GM23338 (cell line): ENCODE measurements at regions not wholly inside any gene's neighbourhood (a gene's known extent, or its start where the extent isn't known, plus 50 kb on each side); places are given as distances from the start of the nearest gene placed in this dataset.

Experiments used
- ATAC-seq: fragments of 200-7000 bp; cut with Tn5 transposase; 3 replicates; pipeline ENCODE4 v1.9.1; 2020
- DNase-seq: peaks from one replicate; pipeline ENCODE4 v3.0.0-alpha.2; 2015; ENCODE audit warnings: low spot score
- H2AFZ ChIP-seq: fragments of 200-600 bp; sonication (generic); 2 replicates; pipeline ENCODE4 v1.8.0; 2016; ENCODE audit warnings: antibody characterized with exemption, mild to moderate bottlenecking, moderate library complexity
- H3F3A ChIP-seq: fragments of 200-600 bp; sonication (generic); replicated peaks from 2 replicates; pipeline ENCODE4 v1.8.0; 2017; ENCODE audit warnings: antibody characterized with exemption, mixed run types, low read depth
- H3K27ac ChIP-seq: fragments of 200-600 bp; sonication (generic); 2 replicates; pipeline ENCODE4 v1.6.1; 2016; ENCODE audit warnings: low read depth
- H3K27me3 ChIP-seq: fragments of 200-600 bp; sonication (generic); 2 replicates; pipeline ENCODE4 v1.8.0; 2016; ENCODE audit warnings: mild to moderate bottlenecking, mixed run types, moderate library complexity; ENCODE audit not compliant: insufficient read depth
- H3K36me3 ChIP-seq: fragments of 200-600 bp; sonication (generic); 2 replicates; pipeline ENCODE4 v1.8.0; 2016; ENCODE audit warnings: mild to moderate bottlenecking; ENCODE audit not compliant: insufficient read depth
- H3K4me1 ChIP-seq: fragments of 200-600 bp; sonication (generic); 2 replicates; pipeline ENCODE4 v1.8.0; 2016; ENCODE audit warnings: mild to moderate bottlenecking, moderate library complexity; ENCODE audit not compliant: insufficient read depth
- H3K4me2 ChIP-seq: fragments of 200-600 bp; sonication (generic); 2 replicates; pipeline ENCODE4 v1.7.1; 2017; ENCODE audit warnings: mixed run types
- H3K4me3 ChIP-seq: fragments of 200-600 bp; sonication (generic); 2 replicates; pipeline ENCODE4 v1.6.1; 2016; ENCODE audit warnings: mixed run types
- H3K79me2 ChIP-seq: fragments of 200-600 bp; sonication (generic); replicated peaks from 2 replicates; pipeline ENCODE4 v1.8.0; 2017; ENCODE audit warnings: mild to moderate bottlenecking; ENCODE audit not compliant: insufficient read depth
- H3K9me2 ChIP-seq: fragments of 200-600 bp; sonication (generic); 2 replicates; pipeline ENCODE4 v1.8.0; 2017; ENCODE audit not compliant: insufficient read depth
- H4K20me1 ChIP-seq: fragments of 200-600 bp; sonication (generic); replicated peaks from 2 replicates; pipeline ENCODE4 v1.8.0; 2017; ENCODE audit warnings: mild to moderate bottlenecking; ENCODE audit not compliant: insufficient read depth
- H3K27ac Mint-ChIP-seq: 2 replicates; pipeline ENCODE4 v1.8.0; 2020; ENCODE audit warnings: inconsistent platforms, mild to moderate bottlenecking, moderate library complexity, mixed read lengths
- H3K27me3 Mint-ChIP-seq: 3 replicates; pipeline ENCODE4 v1.8.0; 2022; ENCODE audit warnings: low read depth, mild to moderate bottlenecking, moderate library complexity, mixed read lengths, inconsistent platforms; ENCODE audit not compliant: insufficient read depth, poor library complexity
- H3K36me3 Mint-ChIP-seq: 3 replicates; pipeline ENCODE4 v1.8.0; 2021; ENCODE audit warnings: low read depth, mild to moderate bottlenecking, inconsistent platforms, moderate library complexity, mixed read lengths
- H3K4me1 Mint-ChIP-seq: 3 replicates; pipeline ENCODE4 v1.8.0; 2020; ENCODE audit warnings: mild to moderate bottlenecking, inconsistent platforms, mixed read lengths
- H3K4me3 Mint-ChIP-seq: 3 replicates; pipeline ENCODE4 v1.8.0; 2021; ENCODE audit warnings: moderate library complexity, mild to moderate bottlenecking, inconsistent platforms, mixed read lengths
- H3K9me3 Mint-ChIP-seq: 3 replicates; pipeline ENCODE4 v1.8.0; 2020; ENCODE audit warnings: moderate library complexity, mild to moderate bottlenecking, inconsistent platforms, mixed read lengths
- CREB1 ChIP-seq: fragments of 250-450 bp; sonication (Bioruptor Pico); IDR thresholded peaks from 2 replicates; pipeline ENCODE4 v1.5.0; 2020; ENCODE audit warnings: low read depth, mild to moderate bottlenecking, moderate library complexity
- ETS1 ChIP-seq: IDR thresholded peaks from 2 replicates; pipeline ENCODE4 v1.6.1; 2016; ENCODE audit warnings: antibody characterized with exemption
- EZH2 ChIP-seq: fragments of 200-600 bp; sonication (generic); IDR thresholded peaks from one replicate; pipeline ENCODE4 v1.8.0; 2017; ENCODE audit warnings: antibody characterized with exemption, mild to moderate bottlenecking, low read depth; ENCODE audit not compliant: unreplicated experiment
- EZH2phosphoT487 ChIP-seq: fragments of 200-600 bp; sonication (generic); IDR thresholded peaks from one replicate; pipeline ENCODE4 v1.8.1; 2018; ENCODE audit warnings: antibody characterized with exemption; ENCODE audit not compliant: unreplicated experiment
- JUNB ChIP-seq: IDR thresholded peaks from one replicate; pipeline ENCODE4 v1.6.1; 2016; ENCODE audit warnings: antibody characterized with exemption; ENCODE audit not compliant: unreplicated experiment
- NANOG ChIP-seq: IDR thresholded peaks from 2 replicates; pipeline ENCODE4 v1.6.1; 2016; ENCODE audit warnings: antibody characterized with exemption, borderline replicate concordance
- POLR2AphosphoS5 ChIP-seq: IDR thresholded peaks from 2 replicates; pipeline ENCODE4 v1.6.1; 2016; ENCODE audit warnings: antibody characterized with exemption, low read depth
- REST ChIP-seq: IDR thresholded peaks from one replicate; pipeline ENCODE4 v1.6.1; 2018; ENCODE audit warnings: antibody characterized with exemption; ENCODE audit not compliant: unreplicated experiment
- STAT1 ChIP-seq: IDR thresholded peaks from one replicate; pipeline ENCODE4 v1.6.1; 2016; ENCODE audit warnings: antibody characterized with exemption; ENCODE audit not compliant: unreplicated experiment
- ZNF114 ChIP-seq: fragments of 250-450 bp; sonication (Bioruptor Pico); IDR thresholded peaks from 2 replicates; pipeline ENCODE4 v1.5.0; 2020; ENCODE audit warnings: mild to moderate bottlenecking, moderate library complexity
- ZNF331 ChIP-seq: fragments of 250-450 bp; sonication (Bioruptor Pico); IDR thresholded peaks from 2 replicates; pipeline ENCODE4 v1.5.0; 2020; ENCODE audit warnings: low read depth, mild to moderate bottlenecking, moderate library complexity
- ZNF462 ChIP-seq: fragments of 250-450 bp; sonication (Bioruptor Pico); IDR thresholded peaks from 2 replicates; pipeline ENCODE4 v1.5.0; 2020; ENCODE audit warnings: mild to moderate bottlenecking, moderate library complexity
- TF ChIP-seq, protein P1 (sequence below), 2 experiments: fragments of 200-600 bp in 1 of 2; sonication (generic) in 1 of 2; conservative IDR thresholded peaks; 2 replicates each; pipeline versions ENCODE4 v1.5.1 to v1.6.1; 2016 to 2017; ENCODE audit warnings: antibody characterized with exemption in 2 of 2, low read depth in 2 of 2, mild to moderate bottlenecking in 2 of 2, moderate library complexity in 1 of 2

DNA sequence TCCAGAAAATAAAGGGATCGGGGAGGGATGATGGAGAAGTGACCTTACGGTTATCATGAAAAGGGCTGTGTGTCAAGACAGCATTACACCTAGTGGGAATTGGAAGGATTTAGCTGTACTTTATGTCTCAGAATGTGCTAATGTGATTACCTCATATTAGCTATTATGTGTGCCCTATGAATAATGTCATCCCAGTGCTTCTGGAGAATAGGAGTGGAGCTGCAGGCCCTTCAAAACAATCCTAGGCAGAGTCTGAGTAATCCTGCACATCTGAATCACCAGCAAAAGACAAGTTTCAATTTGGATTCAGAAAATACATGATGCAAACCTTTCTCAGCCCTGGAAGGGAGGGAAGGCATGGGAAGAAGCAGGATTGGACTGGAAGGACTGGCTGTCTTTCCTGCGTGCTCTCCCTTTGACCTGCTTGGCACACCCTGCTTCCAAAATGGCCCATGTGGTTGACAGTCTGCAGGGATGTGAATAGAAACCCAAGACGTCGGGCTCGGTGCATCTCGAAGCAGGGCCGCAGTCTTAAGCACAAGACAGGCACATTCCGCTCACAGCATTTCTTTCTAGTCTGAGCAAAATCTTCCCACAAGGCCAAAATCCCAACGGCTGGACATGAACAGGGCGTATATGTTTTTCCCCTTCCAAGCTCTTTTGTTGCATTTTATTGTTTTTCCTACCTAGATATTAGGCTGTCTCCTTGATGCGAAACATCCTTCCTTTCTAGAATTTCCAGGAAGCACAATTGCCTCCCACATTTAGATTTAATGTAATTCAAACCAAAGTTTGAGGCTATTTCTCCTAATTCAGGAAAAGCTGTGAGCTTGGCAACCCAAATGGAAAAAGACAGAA lies 54.3 kb upstream of the TARBP1 start:
- no peaks in the 10 kb centered on the region for H3K36me3 ChIP-seq
- H3K9me2 ChIP-seq, result no peaks in the 10 kb centered on the region
- H3K36me3 Mint-ChIP-seq, result no peaks in the 10 kb centered on the region
- ATAC-seq, result no peak
- H3K79me2 ChIP-seq, result no peaks in the 10 kb centered on the region
- no peaks in the 10 kb centered on the region for H4K20me1 ChIP-seq
- H3K4me1 ChIP-seq, result peaks cover 7% of the 10 kb centered on the region; the same call in 1 of the 2 replicates
- no peaks in the 10 kb centered on the region for H3K9me3 Mint-ChIP-seq
- H3K27me3 Mint-ChIP-seq, result peaks cover 7% of the 10 kb centered on the region
- TF ChIP-seq CREB1 (no peak), ZNF462 (CRISPR knock-in tag) (no peak), ETS1 (no peak), NANOG (no peak), JUNB (no peak), POLR2AphosphoS5 (no peak), ZNF114 (CRISPR knock-in tag) (no peak), EZH2phosphoT487 (no peak), EZH2 (no peak), STAT1 (no peak), REST (no peak), ZNF331 (CRISPR knock-in tag) (no peak)
- TF ChIP-seq, protein P1, sequence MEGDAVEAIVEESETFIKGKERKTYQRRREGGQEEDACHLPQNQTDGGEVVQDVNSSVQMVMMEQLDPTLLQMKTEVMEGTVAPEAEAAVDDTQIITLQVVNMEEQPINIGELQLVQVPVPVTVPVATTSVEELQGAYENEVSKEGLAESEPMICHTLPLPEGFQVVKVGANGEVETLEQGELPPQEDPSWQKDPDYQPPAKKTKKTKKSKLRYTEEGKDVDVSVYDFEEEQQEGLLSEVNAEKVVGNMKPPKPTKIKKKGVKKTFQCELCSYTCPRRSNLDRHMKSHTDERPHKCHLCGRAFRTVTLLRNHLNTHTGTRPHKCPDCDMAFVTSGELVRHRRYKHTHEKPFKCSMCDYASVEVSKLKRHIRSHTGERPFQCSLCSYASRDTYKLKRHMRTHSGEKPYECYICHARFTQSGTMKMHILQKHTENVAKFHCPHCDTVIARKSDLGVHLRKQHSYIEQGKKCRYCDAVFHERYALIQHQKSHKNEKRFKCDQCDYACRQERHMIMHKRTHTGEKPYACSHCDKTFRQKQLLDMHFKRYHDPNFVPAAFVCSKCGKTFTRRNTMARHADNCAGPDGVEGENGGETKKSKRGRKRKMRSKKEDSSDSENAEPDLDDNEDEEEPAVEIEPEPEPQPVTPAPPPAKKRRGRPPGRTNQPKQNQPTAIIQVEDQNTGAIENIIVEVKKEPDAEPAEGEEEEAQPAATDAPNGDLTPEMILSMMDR (conservative IDR thresholded peaks at IDR 0.05; ENCODE audit: low read depth in 2 of 2), result no peak
- peaks cover 49% of the 10 kb centered on the region for H3K4me1 Mint-ChIP-seq
- H3K27ac ChIP-seq, result no peak overlapping the region
- no peak for DNase-seq
- no peak overlapping the region for H3K4me2 ChIP-seq
- H2AFZ ChIP-seq, result no peak overlapping the region
- H3K27ac Mint-ChIP-seq, result no peak overlapping the region; the same call in 1 of the 2 replicates
- 0 out of 2 replicates have a peak, but pooled peaks cover 3% of the 10 kb centered on the region for H3F3A ChIP-seq
- H3K4me3 Mint-ChIP-seq, result no peak overlapping the region
- H3K27me3 ChIP-seq, result no peaks in the 10 kb centered on the region
- H3K4me3 ChIP-seq, result no peak overlapping the region
